H9 (cell line): ENCODE measurements at regions not wholly inside any gene's neighbourhood (a gene's known extent, or its start where the extent isn't known, plus 50 kb on each side); places are given as distances from the start of the nearest gene placed in this dataset.

Experiments used
- DNase-seq: peaks from one replicate; pipeline ENCODE4 v3.0.0-alpha.2; 2017
- H2AFZ ChIP-seq: one replicate; pipeline ENCODE4 v1.6.1; 2013; ENCODE audit warnings: mild to moderate bottlenecking, low read length, control low read depth, moderate library complexity
- H2AK5ac ChIP-seq: 2 replicates; pipeline ENCODE4 v1.6.1; 2013; ENCODE audit warnings: low read length, control low read depth, mixed read lengths; ENCODE audit not compliant: insufficient read length
- H2BK120ac ChIP-seq: one replicate; pipeline ENCODE4 v1.6.1; 2013; ENCODE audit warnings: low read depth, mild to moderate bottlenecking, low read length, control low read depth, inconsistent platforms; ENCODE audit not compliant: poor library complexity, severe bottlenecking
- H2BK12ac ChIP-seq: 2 replicates; pipeline ENCODE4 v1.6.1; 2013; ENCODE audit warnings: low read length, control low read depth, mixed read lengths, low read depth; ENCODE audit not compliant: insufficient read length
- H2BK15ac ChIP-seq: 2 replicates; pipeline ENCODE4 v1.6.1; 2013; ENCODE audit warnings: low read depth, low read length, control low read depth
- H2BK20ac ChIP-seq: one replicate; pipeline ENCODE4 v1.6.1; 2013; ENCODE audit warnings: low read depth, mild to moderate bottlenecking, low read length, control low read depth, inconsistent platforms; ENCODE audit not compliant: poor library complexity, severe bottlenecking
- H2BK5ac ChIP-seq: 2 replicates; pipeline ENCODE4 v1.6.1; 2013; ENCODE audit warnings: low read length, control low read depth, mixed read lengths; ENCODE audit not compliant: insufficient read length
- H3K14ac ChIP-seq: 2 replicates; pipeline ENCODE4 v1.6.1; 2013; ENCODE audit warnings: low read length, control low read depth; ENCODE audit not compliant: insufficient read depth
- H3K18ac ChIP-seq: 2 replicates; pipeline ENCODE4 v1.6.1; 2013; ENCODE audit warnings: low read depth, mild to moderate bottlenecking, mixed read lengths, low read length, control low read depth; ENCODE audit not compliant: insufficient read length
- H3K23ac ChIP-seq: 2 replicates; pipeline ENCODE4 v1.6.1; 2013; ENCODE audit warnings: low read length, control low read depth, mixed read lengths, low read depth; ENCODE audit not compliant: insufficient read length
- H3K23me2 ChIP-seq: 2 replicates; pipeline ENCODE4 v1.6.1; 2013; ENCODE audit warnings: low read depth, mild to moderate bottlenecking, mixed read lengths, low read length, control low read depth; ENCODE audit not compliant: insufficient read length, poor library complexity, severe bottlenecking
- H3K27ac ChIP-seq: 2 replicates; pipeline ENCODE4 v1.5.1; 2013; ENCODE audit warnings: low read length, control low read depth, mixed read lengths, low read depth; ENCODE audit not compliant: insufficient read length
- H3K27me3 ChIP-seq: 2 replicates; pipeline ENCODE4 v1.6.1; 2013; ENCODE audit warnings: low read length, control low read depth, inconsistent platforms; ENCODE audit not compliant: insufficient read depth
- H3K4ac ChIP-seq: 2 replicates; pipeline ENCODE4 v1.6.1; 2013; ENCODE audit warnings: low read depth, mild to moderate bottlenecking, control low read depth, inconsistent platforms, low read length, moderate library complexity
- H3K4me1 ChIP-seq: 2 replicates; pipeline ENCODE4 v1.6.1; 2013; ENCODE audit warnings: low read length, control low read depth, inconsistent platforms; ENCODE audit not compliant: insufficient read depth
- H3K4me2 ChIP-seq: 2 replicates; pipeline ENCODE4 v1.6.1; 2013; ENCODE audit warnings: low read length, control low read depth, mixed read lengths; ENCODE audit not compliant: insufficient read length, insufficient read depth
- H3K56ac ChIP-seq: 2 replicates; pipeline ENCODE4 v1.6.1; 2013; ENCODE audit warnings: low read depth, mild to moderate bottlenecking, mixed read lengths, low read length, control low read depth; ENCODE audit not compliant: insufficient read length
- H3K79me1 ChIP-seq: 2 replicates; pipeline ENCODE4 v1.6.1; 2013; ENCODE audit warnings: low read depth, mild to moderate bottlenecking, moderate library complexity, low read length, control low read depth, inconsistent platforms; ENCODE audit not compliant: insufficient read depth, poor library complexity, severe bottlenecking
- H3K79me2 ChIP-seq: 2 replicates; pipeline ENCODE4 v1.6.1; 2013; ENCODE audit warnings: low read length, control low read depth, inconsistent platforms; ENCODE audit not compliant: insufficient read depth
- H3K9ac ChIP-seq: 2 replicates; pipeline ENCODE4 v1.6.1; 2013; ENCODE audit warnings: low read length, control low read depth, mixed read lengths; ENCODE audit not compliant: insufficient read length; ENCODE audit errors: extremely low read depth
- H3K9me3 ChIP-seq: one replicate; pipeline ENCODE4 v1.6.1; 2013; ENCODE audit warnings: low read depth, low read length, inconsistent platforms; ENCODE audit not compliant: control insufficient read depth
- H3T11ph ChIP-seq: one replicate; pipeline ENCODE4 v1.6.1; 2013; ENCODE audit warnings: mild to moderate bottlenecking, low read length, control low read depth, inconsistent platforms
- H4K20me1 ChIP-seq: one replicate; pipeline ENCODE4 v1.6.1; 2013; ENCODE audit not compliant: control insufficient read depth, insufficient read length, insufficient read depth
- H4K5ac ChIP-seq: 2 replicates; pipeline ENCODE4 v1.6.1; 2013; ENCODE audit warnings: low read depth, mild to moderate bottlenecking, mixed read lengths, low read length, control low read depth; ENCODE audit not compliant: insufficient read length
- H4K8ac ChIP-seq: replicated peaks from 2 replicates; pipeline ENCODE4 v1.6.1; 2013; ENCODE audit warnings: low read length, control low read depth, mixed read lengths, low read depth; ENCODE audit not compliant: insufficient read length
- H4K91ac ChIP-seq: 2 replicates; pipeline ENCODE4 v1.6.1; 2013; ENCODE audit warnings: low read depth, mild to moderate bottlenecking, moderate library complexity, mixed read lengths, low read length, control low read depth; ENCODE audit not compliant: insufficient read length
- H3K27ac Mint-ChIP-seq, 3 experiments: 2 replicates in 2 of 3; 3 replicates in 1 of 3; pipeline ENCODE4 v1.8.0; 2020 to 2021; ENCODE audit warnings: mixed read lengths in 3 of 3, mild to moderate bottlenecking in 1 of 3, moderate library complexity in 1 of 3
- H3K27me3 Mint-ChIP-seq: 2 replicates; pipeline ENCODE4 v1.8.0; 2021; ENCODE audit warnings: low read depth, mild to moderate bottlenecking, moderate library complexity, mixed read lengths
- H3K36me3 Mint-ChIP-seq, 3 experiments: 2 replicates in 2 of 3; 3 replicates in 1 of 3; pipeline ENCODE4 v1.8.0; 2020 to 2021; ENCODE audit warnings: low read depth in 3 of 3, mixed read lengths in 3 of 3; ENCODE audit not compliant: insufficient read depth in 1 of 3
- H3K4me1 Mint-ChIP-seq, 2 experiments: 2 replicates each; pipeline ENCODE4 v1.8.0; 2020; ENCODE audit warnings: mixed read lengths in 2 of 2
- H3K4me3 Mint-ChIP-seq, 2 experiments: 2 replicates in 1 of 2; 3 replicates in 1 of 2; pipeline ENCODE4 v1.8.0; 2020 to 2021; ENCODE audit warnings: mild to moderate bottlenecking in 2 of 2, mixed read lengths in 2 of 2, moderate library complexity in 1 of 2
- H3K9me3 Mint-ChIP-seq, 2 experiments: 2 replicates in 1 of 2; 3 replicates in 1 of 2; pipeline ENCODE4 v1.8.0; 2020; ENCODE audit warnings: mild to moderate bottlenecking in 2 of 2, mixed read lengths in 2 of 2, moderate library complexity in 1 of 2
- CTCF ChIP-seq: fragments of 200-600 bp; sonication (generic); conservative IDR thresholded peaks from 3 replicates; pipeline ENCODE4 v1.8.0; 2021; ENCODE audit warnings: antibody characterized with exemption, mild to moderate bottlenecking
- WGBS: extraction: QIAGEN DNeasy Blood & Tissue Kit; methylation state at CpG from one replicate; pipeline ENCODE4 v1.1.7; 2013; ENCODE audit warnings: missing lambda C conversion rate, low lambda C conversion rate, mixed read lengths; ENCODE audit not compliant: insufficient read length; ENCODE audit errors: extremely low coverage; 5-methylcytosine and 5-hydroxymethylcytosine counted together

- H4K20me1 ChIP-seq = no peaks in the 10 kb centered on the region
- H3K14ac ChIP-seq = no peak overlapping the region
- H3K9me3 Mint-ChIP-seq = peaks cover 4 to 9% of the 10 kb centered on the region in 2 experiments; a peak in 4 of 5 replicates
- H3K27me3 ChIP-seq = no peaks in the 10 kb centered on the region
- H3K36me3 Mint-ChIP-seq = peaks cover 0 to 8% (median 0%) of the 10 kb centered on the region in 3 experiments; a peak in 1 of 7 replicates
- no peaks in the 10 kb centered on the region for H3K27me3 Mint-ChIP-seq
- H2BK5ac ChIP-seq = no peak overlapping the region
- H3K27ac Mint-ChIP-seq = no peak overlapping the region
- H3K27ac ChIP-seq = no peak overlapping the region
- H2AFZ ChIP-seq = no peak overlapping the region
- no peak overlapping the region for H3K56ac ChIP-seq
- no peak for DNase-seq
- H4K5ac ChIP-seq = no peak overlapping the region
- no peak overlapping the region for H2BK15ac ChIP-seq
- no peak overlapping the region for H3K4ac ChIP-seq
- H3K4me2 ChIP-seq = no peak overlapping the region
- no peak overlapping the region for H4K91ac ChIP-seq
- no peaks in the 10 kb centered on the region for H3K9me3 ChIP-seq
- no peaks in the 10 kb centered on the region for H3K79me1 ChIP-seq
- no peak for TF ChIP-seq CTCF
- H4K8ac ChIP-seq = no peak overlapping the region
- H2BK120ac ChIP-seq = no peak overlapping the region
- no peaks in the 10 kb centered on the region for H3K79me2 ChIP-seq
- no peaks in the 10 kb centered on the region for H3K4me1 Mint-ChIP-seq
- no peak overlapping the region for H2AK5ac ChIP-seq
- no peak overlapping the region for H3K4me3 Mint-ChIP-seq
- H3K23me2 ChIP-seq = no peaks in the 10 kb centered on the region
- H3K4me1 ChIP-seq = no peaks in the 10 kb centered on the region
- no peak overlapping the region for H2BK12ac ChIP-seq
- WGBS = no CpG with 5 or more reads among the region's 2 CpGs
- H3T11ph ChIP-seq = no peak overlapping the region
- H3K18ac ChIP-seq = no peak overlapping the region
- no peak overlapping the region for H3K23ac ChIP-seq
- H2BK20ac ChIP-seq = no peak overlapping the region
- H3K9ac ChIP-seq = no peak overlapping the region
Measured at GRCh38 chr16:59887856-59888255, 1153.7 kb upstream of the GOT2 start.
